Esophagus muscularis mucosa (tissue), 4 donors: ENCODE measurements at regions not wholly inside any gene's neighbourhood (a gene's known extent, or its start where the extent isn't known, plus 50 kb on each side); places are given as distances from the start of the nearest gene placed in this dataset.

ENCODE experiments used
- DNase-seq: peaks from one replicate; pipeline ENCODE4 v3.0.0-alpha.2; 2017; ENCODE audit errors: extremely low spot score
- H3K27ac ChIP-seq, 4 donors: fragments of 200-600 bp; sonication (generic); replicated peaks in 1 of 4; 1 replicate in 3 of 4; 2 replicates in 1 of 4; pipeline ENCODE4 v1.5.1; 2016 to 2019; ENCODE audit warnings: mild to moderate bottlenecking in 1 of 4
- H3K27me3 ChIP-seq, 4 donors: fragments of 200-600 bp; sonication (generic); one replicate each; pipeline versions ENCODE4 v1.5.1 to v1.6.0; 2016 to 2019
- H3K36me3 ChIP-seq, 4 donors: fragments of 200-600 bp; sonication (generic); one replicate each; pipeline ENCODE4 v1.5.1; 2016 to 2019
- H3K4me1 ChIP-seq, 4 donors: fragments of 200-600 bp; sonication (generic); one replicate each; pipeline ENCODE4 v1.5.1; 2016 to 2019
- H3K4me3 ChIP-seq, 4 donors: fragments of 200-600 bp; sonication (generic); 1 replicate in 2 of 4; 2 replicates in 2 of 4; pipeline ENCODE4 v1.5.1; 2016 to 2019; ENCODE audit warnings: mild to moderate bottlenecking in 4 of 4, moderate library complexity in 1 of 4
- H3K9me3 ChIP-seq, 4 donors: fragments of 200-600 bp; sonication (generic); 1 replicate in 3 of 4; 2 replicates in 1 of 4; pipeline ENCODE4 v1.5.1; 2016 to 2019
- EP300 ChIP-seq: sonication (generic); formaldehyde crosslinking; IDR thresholded peaks from one replicate; pipeline ENCODE4 v1.6.1; 2017; ENCODE audit warnings: antibody characterized with exemption
- POLR2A ChIP-seq: fragments of 450-650 bp; IDR thresholded peaks from one replicate; pipeline ENCODE4 v1.6.1; 2017; ENCODE audit warnings: antibody characterized with exemption, moderate library complexity, mild to moderate bottlenecking, low read depth
- POLR2AphosphoS5 ChIP-seq, 2 donors: sonication (generic); formaldehyde crosslinking; IDR thresholded peaks; one replicate each; pipeline ENCODE4 v1.6.1; 2017; ENCODE audit warnings: antibody characterized with exemption in 2 of 2
- WGBS: methylation state at CpG from one replicate; pipeline ENCODE4 v1.1.5; 2018; 5-methylcytosine and 5-hydroxymethylcytosine counted together
- intact Hi-C: fragments of 100-400 bp; cut with DNase I; formaldehyde crosslinking; loops from one replicate; pipeline ENCODE4 v1.15.1; 2023
- TF ChIP-seq, protein P1 (sequence below), 3 experiments: fragments of 200-600 bp in 2 of 3; fragments of 450-650 bp in 1 of 3; sonication (generic) in 2 of 3; IDR thresholded peaks; one replicate each; pipeline ENCODE4 v1.5.1; 2017 to 2019; ENCODE audit warnings: antibody characterized with exemption in 3 of 3, mild to moderate bottlenecking in 2 of 3, moderate library complexity in 1 of 3

DNA sequence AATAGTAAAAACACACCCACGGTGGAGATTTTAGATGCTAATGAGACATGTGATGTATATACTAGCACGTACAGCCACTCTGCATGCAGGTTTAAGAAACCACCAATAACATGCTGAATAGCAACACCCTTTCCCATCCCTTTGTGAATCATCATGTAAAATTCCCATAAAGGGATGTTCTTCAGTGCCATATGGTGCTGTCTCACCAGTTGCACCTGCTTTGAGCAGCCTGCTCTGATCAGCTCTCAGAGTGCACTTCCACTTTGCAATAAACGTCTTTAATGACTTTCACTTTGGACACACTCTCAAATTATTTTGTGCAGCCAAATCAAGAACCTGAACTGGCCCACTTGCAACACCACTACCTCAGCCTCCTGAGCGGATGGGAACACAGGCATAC, 615.0 kb downstream of the ANKRD7 start:
- Histone ChIP-seq H3K4me1 (no peaks in the 10 kb centered on the region), H3K36me3 (no peaks in the 10 kb centered on the region), H3K4me3 (no peak overlapping the region), H3K27me3 (no peaks in the 10 kb centered on the region), H3K27ac (no peak overlapping the region), H3K9me3 (no peaks in the 10 kb centered on the region)
- intact Hi-C loops, result no loop called here
- TF ChIP-seq, protein P1, sequence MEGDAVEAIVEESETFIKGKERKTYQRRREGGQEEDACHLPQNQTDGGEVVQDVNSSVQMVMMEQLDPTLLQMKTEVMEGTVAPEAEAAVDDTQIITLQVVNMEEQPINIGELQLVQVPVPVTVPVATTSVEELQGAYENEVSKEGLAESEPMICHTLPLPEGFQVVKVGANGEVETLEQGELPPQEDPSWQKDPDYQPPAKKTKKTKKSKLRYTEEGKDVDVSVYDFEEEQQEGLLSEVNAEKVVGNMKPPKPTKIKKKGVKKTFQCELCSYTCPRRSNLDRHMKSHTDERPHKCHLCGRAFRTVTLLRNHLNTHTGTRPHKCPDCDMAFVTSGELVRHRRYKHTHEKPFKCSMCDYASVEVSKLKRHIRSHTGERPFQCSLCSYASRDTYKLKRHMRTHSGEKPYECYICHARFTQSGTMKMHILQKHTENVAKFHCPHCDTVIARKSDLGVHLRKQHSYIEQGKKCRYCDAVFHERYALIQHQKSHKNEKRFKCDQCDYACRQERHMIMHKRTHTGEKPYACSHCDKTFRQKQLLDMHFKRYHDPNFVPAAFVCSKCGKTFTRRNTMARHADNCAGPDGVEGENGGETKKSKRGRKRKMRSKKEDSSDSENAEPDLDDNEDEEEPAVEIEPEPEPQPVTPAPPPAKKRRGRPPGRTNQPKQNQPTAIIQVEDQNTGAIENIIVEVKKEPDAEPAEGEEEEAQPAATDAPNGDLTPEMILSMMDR (IDR thresholded peaks at IDR 0.05), result no peak
- TF ChIP-seq POLR2A (no peak), POLR2AphosphoS5 (IDR thresholded peaks at IDR 0.05) (no peak), EP300 (no peak)
- no peak for DNase-seq
- WGBS, result 82% methylated on average over 4 of the region's 4 CpGs

DNA sequence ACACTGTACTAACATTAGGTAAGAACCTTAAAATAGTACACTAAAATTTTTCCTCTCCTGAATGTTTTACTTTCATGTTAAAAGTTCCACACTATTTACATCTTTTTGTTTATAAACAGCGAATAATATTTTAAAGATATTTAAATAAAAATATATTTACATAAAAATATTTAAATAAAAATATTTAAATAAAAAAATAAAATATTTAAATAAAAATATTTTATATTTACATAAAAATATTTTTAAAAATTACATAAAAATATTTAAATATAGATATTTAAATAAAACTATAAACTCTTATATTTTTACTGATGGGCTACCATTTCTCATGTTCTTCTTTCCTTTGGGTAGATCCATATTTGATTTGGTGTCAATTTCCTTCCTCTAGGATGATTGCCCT, 619.0 kb downstream of the ANKRD7 start:
- Histone ChIP-seq H3K27ac (no peak overlapping the region), H3K4me1 (no peaks in the 10 kb centered on the region), H3K36me3 (no peaks in the 10 kb centered on the region), H3K27me3 (no peaks in the 10 kb centered on the region), H3K9me3 (no peaks in the 10 kb centered on the region), H3K4me3 (no peak overlapping the region)
- intact Hi-C loops, result no loop called here
- no peak for TF ChIP-seq POLR2A
- TF ChIP-seq, protein P1 (IDR thresholded peaks at IDR 0.05), result no peak
- no peak for TF ChIP-seq EP300
- no peak for TF ChIP-seq POLR2AphosphoS5 (IDR thresholded peaks at IDR 0.05)
- no peak for DNase-seq
- 89% methylated on average over 1 of the region's 1 CpG for WGBS

DNA sequence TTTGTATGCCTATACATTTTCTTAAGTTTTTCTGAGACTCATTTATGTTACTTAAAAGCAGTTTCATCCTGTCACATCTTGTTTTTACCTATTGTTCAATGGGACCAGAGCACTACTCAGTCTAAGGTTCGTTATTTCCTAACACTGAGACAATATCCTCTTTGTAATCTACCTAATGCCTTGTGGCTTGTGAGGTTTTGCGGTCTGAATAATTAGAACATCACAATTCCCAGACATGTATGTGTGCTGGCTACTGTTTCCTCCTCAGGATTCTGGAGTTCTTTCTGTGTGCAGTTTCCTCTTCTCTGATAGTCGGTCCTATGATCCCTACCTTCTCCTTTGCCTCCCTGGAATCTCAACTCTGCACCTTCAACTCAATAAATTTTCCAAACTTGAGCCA, 620.2 kb downstream of the ANKRD7 start:
- intact Hi-C loops, result no loop called here
- WGBS, result 57% methylated on average over 3 of the region's 3 CpGs

DNA sequence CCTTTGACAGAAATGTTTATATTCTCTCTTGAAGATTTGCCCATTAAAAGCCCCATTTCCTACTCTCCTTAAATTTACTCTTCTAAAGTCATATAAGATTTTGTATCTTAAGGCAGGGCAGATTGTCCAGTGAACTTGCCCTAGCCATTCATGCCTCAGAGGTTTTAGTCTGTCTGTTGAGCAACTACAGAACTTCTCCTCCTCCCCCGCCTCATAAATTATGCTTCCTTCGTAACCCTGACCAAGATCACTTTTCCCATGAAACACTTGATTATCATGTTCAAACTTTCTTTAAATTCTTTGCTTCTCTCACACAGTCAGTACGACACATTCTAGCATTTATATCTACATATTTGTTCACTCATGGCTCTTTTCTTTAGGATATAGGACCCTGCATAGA, 621.3 kb downstream of the ANKRD7 start:
- WGBS, result 81% methylated on average over 3 of the region's 3 CpGs
- no peaks in the 10 kb centered on the region for H3K4me1 ChIP-seq
- H3K4me3 ChIP-seq, result no peak overlapping the region
- DNase-seq, result no peak
- no peaks in the 10 kb centered on the region for H3K36me3 ChIP-seq
- intact Hi-C loops, result no loop called here
- no peaks in the 10 kb centered on the region for H3K27me3 ChIP-seq
- peaks cover 0 to 1% (median 0%) of the 10 kb centered on the region in 4 donors for H3K9me3 ChIP-seq
- no peak overlapping the region for H3K27ac ChIP-seq
- no peak for TF ChIP-seq POLR2A
- no peak for TF ChIP-seq POLR2AphosphoS5 (IDR thresholded peaks at IDR 0.05)
- TF ChIP-seq EP300, result no peak
- TF ChIP-seq, protein P1 (IDR thresholded peaks at IDR 0.05), result no peak

More for the DNA sequence above, 620.2 kb downstream of the ANKRD7 start:
- no peak overlapping the region for H3K4me3 ChIP-seq
- TF ChIP-seq POLR2A, result no peak
- TF ChIP-seq, protein P1 (IDR thresholded peaks at IDR 0.05), result no peak
- TF ChIP-seq EP300, result no peak
- no peak for TF ChIP-seq POLR2AphosphoS5 (IDR thresholded peaks at IDR 0.05)
- H3K9me3 ChIP-seq, result no peaks in the 10 kb centered on the region
- no peaks in the 10 kb centered on the region for H3K27me3 ChIP-seq
- no peak overlapping the region for H3K27ac ChIP-seq
- H3K36me3 ChIP-seq, result no peaks in the 10 kb centered on the region
- DNase-seq, result no peak
- no peaks in the 10 kb centered on the region for H3K4me1 ChIP-seq

DNA sequence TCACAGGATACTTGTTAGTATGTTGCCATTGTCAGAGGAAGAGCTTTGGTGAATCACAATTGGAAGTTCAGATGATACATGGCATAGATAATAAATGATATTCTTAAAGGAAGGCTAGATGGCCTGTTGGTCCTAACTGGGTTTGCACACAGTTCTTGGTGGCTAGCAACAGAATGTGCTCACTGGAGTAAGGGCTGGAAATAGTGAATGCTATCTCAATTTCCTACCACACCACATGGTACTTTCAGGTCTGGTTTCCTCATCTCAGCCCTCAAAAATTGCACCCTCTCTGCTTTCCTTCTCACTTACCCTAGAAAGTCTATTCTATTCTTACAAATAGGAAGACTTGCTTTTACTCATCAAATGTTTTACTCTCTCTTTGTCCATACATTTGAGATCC, 622.5 kb downstream of the ANKRD7 start:
- TF ChIP-seq EP300, result no peak
- no peak for TF ChIP-seq POLR2AphosphoS5 (IDR thresholded peaks at IDR 0.05)
- no peak for TF ChIP-seq POLR2A
- TF ChIP-seq, protein P1 (IDR thresholded peaks at IDR 0.05), result no peak
- intact Hi-C loops, result no loop called here
- H3K4me3 ChIP-seq, result no peak overlapping the region
- peaks cover 0 to 4% (median 0%) of the 10 kb centered on the region in 4 donors for H3K9me3 ChIP-seq
- H3K27me3 ChIP-seq, result no peaks in the 10 kb centered on the region
- no peak for DNase-seq
- no peaks in the 10 kb centered on the region for H3K36me3 ChIP-seq
- no peaks in the 10 kb centered on the region for H3K4me1 ChIP-seq
- no peak overlapping the region for H3K27ac ChIP-seq
